IMR-90 (cell line): ENCODE measurements at regions not wholly inside any gene's neighbourhood (a gene's known extent, or its start where the extent isn't known, plus 50 kb on each side); places are given as distances from the start of the nearest gene placed in this dataset.

Experiments
- CEBPB ChIP-seq: IDR thresholded peaks from 2 replicates; pipeline ENCODE4 v1.6.1; 2012; ENCODE audit warnings: low read depth, low read length, improper control_type of control experiment
- CTCF ChIP-seq: conservative IDR thresholded peaks from 2 replicates; pipeline ENCODE4 v1.5.1; 2012; ENCODE audit warnings: mild to moderate bottlenecking, low read depth, low read length, improper control_type of control experiment
- POLR2A ChIP-seq: IDR thresholded peaks from 2 replicates; pipeline ENCODE4 v1.6.1; 2012; ENCODE audit warnings: mild to moderate bottlenecking, low read depth, low read length

- TF ChIP-seq CTCF: no peak
- TF ChIP-seq POLR2A: no peak
- TF ChIP-seq CEBPB: no peak
These were observed 169.9 kb downstream of the CPE start for GRCh38 chr4:165548702-165549101.
